Smooth muscle cell (in vitro differentiated cells): ENCODE measurements at regions not wholly inside any gene's neighbourhood (a gene's known extent, or its start where the extent isn't known, plus 50 kb on each side); places are given as distances from the start of the nearest gene placed in this dataset.
"Not testable (repeated sequence)": the region's sequence is repeated elsewhere in the genome, so short reads cannot be mapped to it uniquely, and the experiment has no call there.

ENCODE experiments used
- DNase-seq: peaks from one replicate; lab custom pipeline; 2025; ENCODE audit not compliant: unreplicated experiment; lab: John Stamatoyannopoulos, UW
- H2AFZ ChIP-seq: fragments of 200-600 bp; sonication (generic); 2 replicates; pipeline ENCODE4 v1.6.0; 2016; ENCODE audit warnings: antibody characterized with exemption, low read depth, mild to moderate bottlenecking
- H3F3A ChIP-seq: fragments of 200-600 bp; sonication (generic); 2 replicates; pipeline ENCODE4 v1.6.0; 2017; ENCODE audit warnings: antibody characterized with exemption, low read depth
- H3K27ac ChIP-seq: fragments of 200-600 bp; sonication (generic); 2 replicates; pipeline ENCODE4 v1.5.1; 2016; ENCODE audit warnings: low read depth, mild to moderate bottlenecking
- H3K27me3 ChIP-seq: fragments of 200-600 bp; sonication (generic); 2 replicates; pipeline ENCODE4 v1.6.1; 2016; ENCODE audit warnings: low read depth, mild to moderate bottlenecking
- H3K36me3 ChIP-seq: fragments of 200-600 bp; sonication (generic); 2 replicates; pipeline ENCODE4 v1.5.1; 2016; ENCODE audit warnings: low read depth
- H3K4me1 ChIP-seq: fragments of 200-600 bp; sonication (generic); 2 replicates; pipeline ENCODE4 v1.5.1; 2016; ENCODE audit warnings: low read depth
- H3K4me2 ChIP-seq: fragments of 200-600 bp; sonication (generic); 2 replicates; pipeline ENCODE4 v1.6.0; 2016; ENCODE audit warnings: mild to moderate bottlenecking
- H3K4me3 ChIP-seq: fragments of 200-600 bp; sonication (generic); 2 replicates; pipeline ENCODE4 v1.5.1; 2016; ENCODE audit warnings: mild to moderate bottlenecking
- H3K79me2 ChIP-seq: fragments of 200-600 bp; sonication (generic); 2 replicates; pipeline ENCODE4 v1.6.0; 2016; ENCODE audit warnings: low read depth, mild to moderate bottlenecking
- H3K9ac ChIP-seq: fragments of 200-600 bp; sonication (generic); 2 replicates; pipeline ENCODE4 v1.6.0; 2016; ENCODE audit warnings: low read depth
- H3K9me3 ChIP-seq: fragments of 200-600 bp; sonication (generic); replicated peaks from 2 replicates; pipeline ENCODE4 v1.5.1; 2016; ENCODE audit warnings: low read depth
- H4K20me1 ChIP-seq: fragments of 200-600 bp; sonication (generic); 2 replicates; pipeline ENCODE4 v1.6.0; 2016; ENCODE audit warnings: low read depth
- WGBS: methylation state at CpG from one replicate; pipeline ENCODE4 v1.1.7; 2016; ENCODE audit warnings: low lambda C conversion rate; 5-methylcytosine and 5-hydroxymethylcytosine counted together
- TF ChIP-seq, protein P1 (sequence below): fragments of 200-600 bp; sonication (generic); IDR thresholded peaks from 2 replicates; pipeline ENCODE4 v1.5.1; 2017; ENCODE audit warnings: borderline replicate concordance, mild to moderate bottlenecking, antibody characterized with exemption; ENCODE audit not compliant: insufficient read depth, poor library complexity, severe bottlenecking

DNA sequence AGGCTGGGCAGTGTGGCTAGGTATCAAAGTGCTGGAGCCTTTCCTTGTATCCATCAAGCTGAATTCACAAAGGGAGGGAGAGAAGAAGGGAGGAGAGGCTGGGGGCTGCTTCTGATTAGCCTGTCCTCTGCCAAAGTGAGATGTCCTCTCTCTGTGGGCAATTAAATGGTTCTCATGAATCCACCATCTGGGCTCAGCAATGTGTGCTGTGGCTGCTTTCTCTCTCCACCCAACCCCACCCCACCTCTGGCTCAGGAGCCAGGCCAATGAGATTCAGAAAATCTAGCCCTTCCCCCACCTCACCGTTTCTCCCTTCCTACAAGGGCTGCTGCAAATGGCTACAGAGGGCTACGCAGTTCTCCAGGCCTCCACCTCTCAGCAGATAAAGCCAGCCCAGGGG lies 154.6 kb downstream of the TENT5C start:
- TF ChIP-seq, protein P1, sequence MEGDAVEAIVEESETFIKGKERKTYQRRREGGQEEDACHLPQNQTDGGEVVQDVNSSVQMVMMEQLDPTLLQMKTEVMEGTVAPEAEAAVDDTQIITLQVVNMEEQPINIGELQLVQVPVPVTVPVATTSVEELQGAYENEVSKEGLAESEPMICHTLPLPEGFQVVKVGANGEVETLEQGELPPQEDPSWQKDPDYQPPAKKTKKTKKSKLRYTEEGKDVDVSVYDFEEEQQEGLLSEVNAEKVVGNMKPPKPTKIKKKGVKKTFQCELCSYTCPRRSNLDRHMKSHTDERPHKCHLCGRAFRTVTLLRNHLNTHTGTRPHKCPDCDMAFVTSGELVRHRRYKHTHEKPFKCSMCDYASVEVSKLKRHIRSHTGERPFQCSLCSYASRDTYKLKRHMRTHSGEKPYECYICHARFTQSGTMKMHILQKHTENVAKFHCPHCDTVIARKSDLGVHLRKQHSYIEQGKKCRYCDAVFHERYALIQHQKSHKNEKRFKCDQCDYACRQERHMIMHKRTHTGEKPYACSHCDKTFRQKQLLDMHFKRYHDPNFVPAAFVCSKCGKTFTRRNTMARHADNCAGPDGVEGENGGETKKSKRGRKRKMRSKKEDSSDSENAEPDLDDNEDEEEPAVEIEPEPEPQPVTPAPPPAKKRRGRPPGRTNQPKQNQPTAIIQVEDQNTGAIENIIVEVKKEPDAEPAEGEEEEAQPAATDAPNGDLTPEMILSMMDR: no peak
- Histone ChIP-seq H3K9me3 (no peaks in the 10 kb centered on the region), H3K4me2 (no peak overlapping the region), H3K4me3 (no peak overlapping the region), H3F3A (no peaks in the 10 kb centered on the region), H2AFZ (no peak overlapping the region), H3K79me2 (no peaks in the 10 kb centered on the region), H4K20me1 (no peaks in the 10 kb centered on the region), H3K36me3 (no peaks in the 10 kb centered on the region), H3K9ac (no peak overlapping the region), H3K27ac (no peak overlapping the region), H3K27me3 (no peaks in the 10 kb centered on the region), H3K4me1 (no peaks in the 10 kb centered on the region)
- 63% methylated on average over 2 of the region's 2 CpGs for WGBS
- DNase-seq: no peak

DNA sequence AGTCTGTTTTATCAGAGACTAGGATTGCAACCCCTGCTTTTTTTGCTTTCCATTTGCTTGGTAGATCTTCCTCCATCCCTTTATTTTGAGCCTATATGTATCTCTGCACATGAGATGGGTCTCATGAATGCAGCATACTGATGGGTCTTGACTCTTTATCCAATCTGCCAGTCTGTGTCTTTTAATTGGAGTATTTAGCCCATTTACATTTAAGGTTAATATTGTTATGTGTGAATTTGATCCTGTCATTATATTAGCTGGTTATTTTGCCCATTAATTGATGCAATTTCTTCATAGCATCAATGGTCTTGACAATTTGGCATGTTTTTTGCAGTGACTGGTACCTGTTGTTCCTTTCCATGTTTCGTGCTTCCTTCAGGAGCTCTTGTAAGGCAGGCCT lies 161.7 kb downstream of the GDAP2 start:
- DNase-seq, H3K4me2 ChIP-seq, H2AFZ ChIP-seq, H3F3A ChIP-seq, H3K27ac ChIP-seq, H3K4me1 ChIP-seq, H3K9ac ChIP-seq, H3K36me3 ChIP-seq, H4K20me1 ChIP-seq, H3K79me2 ChIP-seq, H3K4me3 ChIP-seq, H3K27me3 ChIP-seq: not testable (repeated sequence)
- 63% methylated on average over 1 of the region's 1 CpG for WGBS
- H3K9me3 ChIP-seq: peaks cover 10% of the 10 kb centered on the region

DNA sequence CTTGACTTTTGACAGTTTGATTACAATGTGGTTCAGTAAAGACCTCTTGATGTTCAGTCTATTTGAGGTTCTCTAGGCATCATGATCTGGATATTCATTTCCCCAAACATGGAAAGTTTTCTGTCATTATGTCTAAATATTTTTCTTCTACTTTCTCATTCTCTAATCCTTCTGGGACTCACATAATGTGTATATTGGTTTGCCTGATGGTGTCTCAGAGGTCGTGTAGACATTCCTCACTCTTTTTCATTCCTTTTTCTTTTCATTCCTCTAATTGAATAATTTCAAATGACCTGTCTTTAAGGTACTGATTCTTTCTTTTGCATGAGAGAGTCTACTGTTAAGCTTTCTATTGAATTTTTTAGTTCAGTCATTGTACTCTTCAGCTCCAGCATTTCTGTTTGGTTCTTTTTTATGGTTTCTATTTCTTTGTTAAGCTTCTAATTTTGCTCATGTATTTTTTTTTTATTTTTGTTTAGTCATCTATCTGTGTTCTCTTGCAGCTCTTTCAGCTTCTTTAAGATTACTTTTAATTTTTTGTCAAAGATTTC lies 158.4 kb downstream of the GDAP2 start:
- Histone ChIP-seq H3K27ac (no peak overlapping the region), H3K4me3 (no peak overlapping the region)

DNA sequence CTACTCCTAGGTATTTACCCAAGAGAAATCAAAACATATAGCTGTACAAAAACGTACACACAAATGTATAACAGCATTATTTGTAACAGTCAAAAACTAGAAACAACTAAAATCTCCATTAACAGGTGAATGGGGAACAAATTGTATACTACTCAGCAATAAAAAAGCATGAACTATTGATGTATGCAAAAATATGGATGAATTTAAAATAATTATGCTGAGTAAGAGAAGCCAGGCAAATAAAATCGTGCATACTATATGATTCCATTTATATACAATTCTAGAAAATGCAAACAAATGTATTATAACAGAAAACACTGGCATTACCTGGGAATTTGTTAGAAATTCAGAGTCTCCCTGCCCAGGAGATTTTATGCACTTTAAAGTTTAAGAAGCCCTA lies 150.1 kb downstream of the GDAP2 start:
- TF ChIP-seq, protein P1: no peak
- H3K27ac ChIP-seq: no peak overlapping the region
- H3K4me1 ChIP-seq: no peaks in the 10 kb centered on the region
- no peak overlapping the region for H3K4me3 ChIP-seq
- H3K4me2 ChIP-seq: no peak overlapping the region
- H3K79me2 ChIP-seq: no peaks in the 10 kb centered on the region
- no peak overlapping the region for H3K9ac ChIP-seq
- no peaks in the 10 kb centered on the region for H3K36me3 ChIP-seq
- no peaks in the 10 kb centered on the region for H3K27me3 ChIP-seq
- no peaks in the 10 kb centered on the region for H3K9me3 ChIP-seq
- no peaks in the 10 kb centered on the region for H4K20me1 ChIP-seq
- DNase-seq: no peak
- no peak overlapping the region for H2AFZ ChIP-seq
- no peaks in the 10 kb centered on the region for H3F3A ChIP-seq
- 81% methylated on average over 2 of the region's 2 CpGs for WGBS

More for the DNA sequence above, 158.4 kb downstream of the GDAP2 start:
- Histone ChIP-seq H3K36me3 (no peaks in the 10 kb centered on the region), H4K20me1 (no peaks in the 10 kb centered on the region), H3K4me2 (no peak overlapping the region), H3K27me3 (no peaks in the 10 kb centered on the region), H3K4me1 (no peaks in the 10 kb centered on the region), H3F3A (no peaks in the 10 kb centered on the region), H3K9me3 (peaks cover 10% of the 10 kb centered on the region), H2AFZ (no peak overlapping the region), H3K79me2 (no peaks in the 10 kb centered on the region), H3K9ac (no peak overlapping the region)
- 41% methylated on average over 1 of the region's 1 CpG for WGBS
- TF ChIP-seq, protein P1: no peak
- no peak for DNase-seq
